AG04449 (cell line): ENCODE measurements at regions not wholly inside any gene's neighbourhood (a gene's known extent, or its start where the extent isn't known, plus 50 kb on each side); places are given as distances from the start of the nearest gene placed in this dataset.

Source experiments
- CTCF ChIA-PET: fragments of 350-600 bp; formaldehyde crosslinking; extraction: SDS; loops from one replicate; lab custom pipeline; 2021; ENCODE audit warnings: antibody characterized with exemption; lab: Yijun Ruan, JAX
- POLR2A ChIA-PET: fragments of 400-600, 350-600 bp; formaldehyde crosslinking; extraction: SDS; loops from one replicate; lab custom pipeline; 2020; ENCODE audit warnings: antibody characterized with exemption, inconsistent platforms; lab: Yijun Ruan, JAX
- DNase-seq: peaks from one replicate; pipeline ENCODE4 v3.0.0-alpha.2; 2010; ENCODE audit warnings: low read depth, low spot score
- H3K4me3 ChIP-seq: 2 replicates; pipeline ENCODE4 v1.5.1; 2011; ENCODE audit warnings: low read depth, mild to moderate bottlenecking, control low read depth, low read length
- TF ChIP-seq, protein P1 (sequence below): IDR thresholded peaks from one replicate; pipeline ENCODE4 v1.5.1; 2011; ENCODE audit warnings: mild to moderate bottlenecking, moderate library complexity, low read length, control low read depth, inconsistent platforms; ENCODE audit not compliant: insufficient read depth; ENCODE audit errors: missing control alignments

DNA sequence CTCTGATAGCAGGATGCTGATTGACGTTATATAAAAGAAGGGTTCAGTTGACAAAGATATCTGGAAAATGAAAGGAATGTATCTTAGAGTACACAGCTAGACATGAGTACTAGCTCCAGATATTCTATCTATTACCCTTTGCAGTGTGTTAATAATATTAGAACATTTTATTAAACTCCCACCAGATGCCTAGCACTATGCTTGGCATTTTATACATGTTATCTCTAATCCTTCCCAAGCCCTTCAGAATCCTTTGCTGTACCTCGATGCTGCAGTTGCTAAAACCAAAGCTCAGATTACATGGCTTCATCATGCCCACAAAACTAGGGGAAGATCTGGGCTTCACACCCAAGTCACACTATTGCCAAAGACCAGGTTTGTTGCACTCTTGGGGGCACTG, 350.1 kb upstream of the AZI2 start:
- TF ChIP-seq, protein P1, sequence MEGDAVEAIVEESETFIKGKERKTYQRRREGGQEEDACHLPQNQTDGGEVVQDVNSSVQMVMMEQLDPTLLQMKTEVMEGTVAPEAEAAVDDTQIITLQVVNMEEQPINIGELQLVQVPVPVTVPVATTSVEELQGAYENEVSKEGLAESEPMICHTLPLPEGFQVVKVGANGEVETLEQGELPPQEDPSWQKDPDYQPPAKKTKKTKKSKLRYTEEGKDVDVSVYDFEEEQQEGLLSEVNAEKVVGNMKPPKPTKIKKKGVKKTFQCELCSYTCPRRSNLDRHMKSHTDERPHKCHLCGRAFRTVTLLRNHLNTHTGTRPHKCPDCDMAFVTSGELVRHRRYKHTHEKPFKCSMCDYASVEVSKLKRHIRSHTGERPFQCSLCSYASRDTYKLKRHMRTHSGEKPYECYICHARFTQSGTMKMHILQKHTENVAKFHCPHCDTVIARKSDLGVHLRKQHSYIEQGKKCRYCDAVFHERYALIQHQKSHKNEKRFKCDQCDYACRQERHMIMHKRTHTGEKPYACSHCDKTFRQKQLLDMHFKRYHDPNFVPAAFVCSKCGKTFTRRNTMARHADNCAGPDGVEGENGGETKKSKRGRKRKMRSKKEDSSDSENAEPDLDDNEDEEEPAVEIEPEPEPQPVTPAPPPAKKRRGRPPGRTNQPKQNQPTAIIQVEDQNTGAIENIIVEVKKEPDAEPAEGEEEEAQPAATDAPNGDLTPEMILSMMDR: no peak
- no peak overlapping the region for H3K4me3 ChIP-seq
- DNase-seq: no peak
- ChIA-PET POLR2A (no interaction called here), CTCF (no interaction called here)

DNA sequence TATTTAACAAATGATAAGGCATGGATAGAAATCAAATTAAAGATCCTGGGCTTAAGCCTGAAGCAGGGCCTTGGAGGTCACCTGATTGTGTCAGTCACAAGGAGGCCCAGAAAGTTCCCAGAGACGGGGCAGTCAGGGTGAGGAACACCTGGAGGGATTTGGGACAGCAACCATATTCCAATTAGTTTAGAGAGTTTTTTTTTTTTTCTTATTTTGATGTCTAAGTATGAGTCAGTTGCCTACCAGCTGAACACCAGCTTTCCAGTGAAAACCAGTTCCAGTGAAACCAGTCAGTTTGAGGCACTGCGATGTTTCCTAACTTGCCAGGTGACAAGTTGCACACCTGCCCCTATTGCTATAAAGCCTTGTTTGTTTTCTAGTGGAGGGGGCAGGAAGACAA, 350.7 kb upstream of the AZI2 start:
- TF ChIP-seq, protein P1: no peak
- POLR2A ChIA-PET: no interaction called here

DNA sequence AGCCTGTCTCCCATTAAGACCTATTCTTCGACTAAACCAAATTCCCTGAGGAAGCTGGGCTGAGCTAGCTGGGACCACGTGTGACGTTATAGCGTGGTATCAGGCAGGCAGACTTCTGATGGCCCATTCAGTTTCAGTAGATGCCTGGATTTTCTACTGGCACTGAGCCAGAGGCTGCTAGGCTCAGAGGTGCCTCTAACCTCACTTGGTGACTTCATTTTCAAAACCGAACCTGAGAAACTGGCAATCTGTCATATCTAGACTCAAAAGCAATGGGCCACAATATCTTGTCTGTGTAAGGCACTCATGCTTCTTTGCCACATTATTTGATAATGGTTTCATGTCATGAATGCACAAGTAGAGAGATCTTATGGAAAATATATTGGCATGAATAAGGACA, 352.1 kb upstream of the AZI2 start:
- ChIA-PET CTCF (no interaction called here), POLR2A (no interaction called here)
- TF ChIP-seq, protein P1: no peak
- H3K4me3 ChIP-seq: no peak overlapping the region
- no peak for DNase-seq

More for the DNA sequence above, 350.7 kb upstream of the AZI2 start:
- no peak for DNase-seq
- H3K4me3 ChIP-seq: no peak overlapping the region
- CTCF ChIA-PET: no interaction called here

DNA sequence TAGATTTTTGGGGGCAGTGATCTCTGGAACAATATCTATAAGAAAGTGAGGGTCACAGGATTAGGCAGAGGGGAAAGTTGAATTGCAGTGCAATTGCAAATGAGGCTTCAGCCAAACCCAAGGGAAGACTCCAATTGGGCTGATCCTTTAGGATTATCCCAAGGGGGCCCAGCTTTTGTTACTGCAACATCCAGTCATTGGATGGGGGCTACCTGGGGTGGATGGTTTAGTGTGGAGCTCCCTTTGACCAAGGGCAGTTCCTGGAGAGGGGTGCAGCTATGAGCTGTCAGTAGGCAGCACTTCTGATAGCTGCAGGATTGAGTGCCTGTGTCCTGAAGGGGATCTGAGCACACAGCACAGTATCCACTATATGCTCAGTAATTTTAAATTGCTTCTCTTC, 355.2 kb upstream of the AZI2 start:
- TF ChIP-seq, protein P1: no peak
- H3K4me3 ChIP-seq: no peak overlapping the region

DNA sequence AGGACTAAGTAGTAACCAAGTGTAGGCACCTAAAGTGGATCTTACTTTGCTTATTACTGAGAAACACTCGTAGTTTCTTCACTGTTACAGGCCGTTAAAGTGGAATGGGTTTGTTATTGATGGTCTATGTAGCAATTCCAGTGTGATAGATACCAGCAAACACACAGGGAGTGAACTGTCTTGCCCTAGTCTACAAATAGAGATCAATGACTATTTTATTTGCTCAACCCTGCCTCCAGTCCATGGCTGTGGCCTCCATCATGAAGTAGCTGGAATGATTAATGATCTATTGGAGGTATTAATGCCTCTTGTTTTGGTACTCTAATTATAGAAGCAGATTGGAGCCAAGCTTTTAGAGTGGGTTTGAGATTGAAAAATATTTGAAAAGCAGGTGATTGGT, 362.7 kb upstream of the AZI2 start:
- no peak for DNase-seq
- TF ChIP-seq, protein P1: no peak
- POLR2A ChIA-PET: no interaction called here
- H3K4me3 ChIP-seq: no peak overlapping the region
- CTCF ChIA-PET: no interaction called here

More for the DNA sequence above, 355.2 kb upstream of the AZI2 start:
- CTCF ChIA-PET: interaction anchor here (1.3 kb wide), 1 partner anchor 36 kb away, joined by 3 read pairs; no protein-coding TSS in a partner anchor
- POLR2A ChIA-PET: no interaction called here
- DNase-seq: no peak

DNA sequence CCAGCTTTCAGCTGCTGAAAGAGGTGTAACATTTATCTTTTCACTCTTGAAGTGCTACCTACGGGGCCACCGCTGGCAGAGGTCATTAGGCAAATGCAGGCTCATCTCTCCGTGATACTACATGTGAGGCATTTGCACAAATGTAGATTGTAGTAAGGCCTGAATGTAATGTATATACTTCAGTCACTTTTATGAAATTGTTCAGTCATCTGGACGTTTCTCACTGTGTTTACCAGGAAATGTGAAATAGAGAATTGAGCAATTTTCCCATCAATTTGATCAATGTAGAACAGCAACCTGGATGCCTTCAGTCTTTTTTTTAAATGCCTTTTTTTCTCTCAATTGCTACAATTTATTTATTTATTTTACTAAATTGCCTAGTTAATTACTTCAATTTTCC, 368.3 kb upstream of the AZI2 start:
- TF ChIP-seq, protein P1: no peak
- POLR2A ChIA-PET: no interaction called here
- DNase-seq: no peak
- CTCF ChIA-PET: no interaction called here
- H3K4me3 ChIP-seq: no peak overlapping the region
